ENCODE measurements at regions not wholly inside any gene's neighbourhood (a gene's known extent, or its start where the extent isn't known, plus 50 kb on each side); places are given as distances from the start of the nearest gene placed in this dataset.

GRCh38 chr1:98813738-98814309, 152.3 kb downstream of the SNX7 start:
- no peak overlapping the region for H2AFZ ChIP-seq
- H3K4me2 ChIP-seq (ENCODE audit: unreplicated experiment): no peak overlapping the region
- H3K27me3 ChIP-seq (replicated peaks; ENCODE audit: insufficient read depth): no peaks in the 10 kb centered on the region
- H3K9me2 ChIP-seq (ENCODE audit: insufficient read depth): no peaks in the 10 kb centered on the region
- no peaks in the 10 kb centered on the region for H3K9me3 ChIP-seq (ENCODE audit: low read depth)
- H3F3A ChIP-seq (ENCODE audit: insufficient read depth): no peaks in the 10 kb centered on the region
- in situ Hi-C loops (cut with MboI): no loop called here
- no peaks in the 10 kb centered on the region for H3K36me3 ChIP-seq (ENCODE audit: low read depth)
- no peak overlapping the region for H3K27ac ChIP-seq
- 0 to 3% methylated on average over 1 of the region's 1 CpG for WGBS, 2 experiments (ENCODE audit: low coverage in 1 of 2, low lambda C conversion rate in 2 of 2, missing lambda C conversion rate in 2 of 2)
- H4K20me1 ChIP-seq (ENCODE audit: insufficient read depth): no peaks in the 10 kb centered on the region
- H3K4me3 ChIP-seq: no peak overlapping the region
- H3K4me1 ChIP-seq (ENCODE audit: insufficient read depth): no peaks in the 10 kb centered on the region
- H3K79me2 ChIP-seq (ENCODE audit: insufficient read depth): no peaks in the 10 kb centered on the region
- no peak for DNase-seq
- no peak for TF ChIP-seq EZH2phosphoT487 (IDR thresholded peaks at IDR 0.05; ENCODE audit: insufficient read depth, low read depth)
- no peak for TF ChIP-seq EZH2 (IDR thresholded peaks at IDR 0.05; ENCODE audit: insufficient read depth, poor library complexity, severe bottlenecking)
- H3K9ac ChIP-seq: no peak overlapping the region

- Histone ChIP-seq H3K4me1 (ENCODE audit: insufficient read depth) (no peaks in the 10 kb centered on the region), H3K9me3 (ENCODE audit: low read depth) (no peaks in the 10 kb centered on the region), H3K4me2 (ENCODE audit: unreplicated experiment) (no peak overlapping the region), H3K36me3 (ENCODE audit: low read depth) (no peaks in the 10 kb centered on the region), H3K9ac (no peak overlapping the region), H3K9me2 (ENCODE audit: insufficient read depth) (no peaks in the 10 kb centered on the region), H3K27ac (no peak overlapping the region), H4K20me1 (ENCODE audit: insufficient read depth) (no peaks in the 10 kb centered on the region), H2AFZ (no peak overlapping the region), H3K27me3 (replicated peaks; ENCODE audit: insufficient read depth) (no peaks in the 10 kb centered on the region), H3F3A (ENCODE audit: insufficient read depth) (no peaks in the 10 kb centered on the region), H3K4me3 (no peak overlapping the region), H3K79me2 (ENCODE audit: insufficient read depth) (no peaks in the 10 kb centered on the region)
- DNase-seq: no peak
- in situ Hi-C loops (cut with MboI): no loop called here
- 69 to 75% methylated on average over 4 of the region's 4 CpGs for WGBS, 2 experiments (ENCODE audit: low coverage in 1 of 2, low lambda C conversion rate in 2 of 2, missing lambda C conversion rate in 2 of 2)
- TF ChIP-seq EZH2 (IDR thresholded peaks at IDR 0.05; ENCODE audit: insufficient read depth, poor library complexity, severe bottlenecking) (no peak), EZH2phosphoT487 (IDR thresholded peaks at IDR 0.05; ENCODE audit: insufficient read depth, low read depth) (no peak)
These were observed 156.3 kb downstream of the SNX7 start for GRCh38 chr1:98817821-98818220.

- no peaks in the 10 kb centered on the region for H3K36me3 ChIP-seq (ENCODE audit: low read depth)
- WGBS, 2 experiments (ENCODE audit: low coverage in 1 of 2, low lambda C conversion rate in 2 of 2, missing lambda C conversion rate in 2 of 2): 53 to 62% methylated on average over 1 of the region's 1 CpG
- H4K20me1 ChIP-seq (ENCODE audit: insufficient read depth): no peaks in the 10 kb centered on the region
- no peaks in the 10 kb centered on the region for H3F3A ChIP-seq (ENCODE audit: insufficient read depth)
- no peaks in the 10 kb centered on the region for H3K79me2 ChIP-seq (ENCODE audit: insufficient read depth)
- H3K9me3 ChIP-seq (ENCODE audit: low read depth): no peaks in the 10 kb centered on the region
- no peak overlapping the region for H3K9ac ChIP-seq
- no peak for DNase-seq
- no peak overlapping the region for H3K4me2 ChIP-seq (ENCODE audit: unreplicated experiment)
- H3K4me3 ChIP-seq: no peak overlapping the region
- no peaks in the 10 kb centered on the region for H3K27me3 ChIP-seq (replicated peaks; ENCODE audit: insufficient read depth)
- no peak for TF ChIP-seq EZH2phosphoT487 (IDR thresholded peaks at IDR 0.05; ENCODE audit: insufficient read depth, low read depth)
- no peak for TF ChIP-seq EZH2 (IDR thresholded peaks at IDR 0.05; ENCODE audit: insufficient read depth, poor library complexity, severe bottlenecking)
- H3K9me2 ChIP-seq (ENCODE audit: insufficient read depth): no peaks in the 10 kb centered on the region
- H3K4me1 ChIP-seq (ENCODE audit: insufficient read depth): no peaks in the 10 kb centered on the region
- in situ Hi-C loops (cut with MboI): no loop called here
- H3K27ac ChIP-seq: no peak overlapping the region
- H2AFZ ChIP-seq: no peak overlapping the region
These were observed 159.9 kb downstream of the SNX7 start for GRCh38 chr1:98821379-98821778.

- Histone ChIP-seq H3K9me2 (ENCODE audit: insufficient read depth) (no peaks in the 10 kb centered on the region), H3K9ac (no peak overlapping the region), H3K4me1 (ENCODE audit: insufficient read depth) (no peaks in the 10 kb centered on the region), H3K36me3 (ENCODE audit: low read depth) (no peaks in the 10 kb centered on the region), H3K9me3 (ENCODE audit: low read depth) (no peaks in the 10 kb centered on the region), H3K4me2 (ENCODE audit: unreplicated experiment) (no peak overlapping the region), H4K20me1 (ENCODE audit: insufficient read depth) (no peaks in the 10 kb centered on the region), H2AFZ (no peak overlapping the region), H3K27me3 (replicated peaks; ENCODE audit: insufficient read depth) (no peaks in the 10 kb centered on the region), H3K27ac (no peak overlapping the region), H3K79me2 (ENCODE audit: insufficient read depth) (no peaks in the 10 kb centered on the region), H3K4me3 (no peak overlapping the region), H3F3A (ENCODE audit: insufficient read depth) (no peaks in the 10 kb centered on the region)
- 22 to 29% methylated on average over 3 of the region's 3 CpGs for WGBS, 2 experiments (ENCODE audit: low coverage in 1 of 2, low lambda C conversion rate in 2 of 2, missing lambda C conversion rate in 2 of 2)
- in situ Hi-C loops (cut with MboI): no loop called here
- no peak for DNase-seq
- TF ChIP-seq EZH2 (IDR thresholded peaks at IDR 0.05; ENCODE audit: insufficient read depth, poor library complexity, severe bottlenecking) (no peak), EZH2phosphoT487 (IDR thresholded peaks at IDR 0.05; ENCODE audit: insufficient read depth, low read depth) (no peak)
These were observed 163.2 kb downstream of the SNX7 start for GRCh38 chr1:98824736-98825135.

- no peaks in the 10 kb centered on the region for H3K9me3 ChIP-seq (ENCODE audit: low read depth)
- no peaks in the 10 kb centered on the region for H3F3A ChIP-seq (ENCODE audit: insufficient read depth)
- DNase-seq: no peak
- in situ Hi-C loops (cut with MboI): no loop called here
- no peaks in the 10 kb centered on the region for H3K4me1 ChIP-seq (ENCODE audit: insufficient read depth)
- H3K4me3 ChIP-seq: no peak overlapping the region
- H3K36me3 ChIP-seq (ENCODE audit: low read depth): no peaks in the 10 kb centered on the region
- no peak overlapping the region for H3K27ac ChIP-seq
- no peaks in the 10 kb centered on the region for H3K27me3 ChIP-seq (replicated peaks; ENCODE audit: insufficient read depth)
- no peak overlapping the region for H3K4me2 ChIP-seq (ENCODE audit: unreplicated experiment)
- no peaks in the 10 kb centered on the region for H3K79me2 ChIP-seq (ENCODE audit: insufficient read depth)
- H4K20me1 ChIP-seq (ENCODE audit: insufficient read depth): no peaks in the 10 kb centered on the region
- no peak overlapping the region for H3K9ac ChIP-seq
- H3K9me2 ChIP-seq (ENCODE audit: insufficient read depth): no peaks in the 10 kb centered on the region
- TF ChIP-seq EZH2phosphoT487 (IDR thresholded peaks at IDR 0.05; ENCODE audit: insufficient read depth, low read depth) (no peak), EZH2 (IDR thresholded peaks at IDR 0.05; ENCODE audit: insufficient read depth, poor library complexity, severe bottlenecking) (no peak)
- H2AFZ ChIP-seq: no peak overlapping the region
These were observed 165.5 kb downstream of the SNX7 start for GRCh38 chr1:98827041-98827440.
